ENCODE measurements at regions not wholly inside any gene's neighbourhood (a gene's known extent, or its start where the extent isn't known, plus 50 kb on each side); places are given as distances from the start of the nearest gene placed in this dataset.

GRCh38 chr22:49571326-49571725, 256.3 kb downstream of the BRD1 start:
- no peak overlapping the region for H3K27ac ChIP-seq
- no peak for TF ChIP-seq CTCF (IDR thresholded peaks at IDR 0.05)
- TF ChIP-seq ZFX (IDR thresholded peaks at IDR 0.05; ENCODE audit: borderline replicate concordance) = no peak

DNA sequence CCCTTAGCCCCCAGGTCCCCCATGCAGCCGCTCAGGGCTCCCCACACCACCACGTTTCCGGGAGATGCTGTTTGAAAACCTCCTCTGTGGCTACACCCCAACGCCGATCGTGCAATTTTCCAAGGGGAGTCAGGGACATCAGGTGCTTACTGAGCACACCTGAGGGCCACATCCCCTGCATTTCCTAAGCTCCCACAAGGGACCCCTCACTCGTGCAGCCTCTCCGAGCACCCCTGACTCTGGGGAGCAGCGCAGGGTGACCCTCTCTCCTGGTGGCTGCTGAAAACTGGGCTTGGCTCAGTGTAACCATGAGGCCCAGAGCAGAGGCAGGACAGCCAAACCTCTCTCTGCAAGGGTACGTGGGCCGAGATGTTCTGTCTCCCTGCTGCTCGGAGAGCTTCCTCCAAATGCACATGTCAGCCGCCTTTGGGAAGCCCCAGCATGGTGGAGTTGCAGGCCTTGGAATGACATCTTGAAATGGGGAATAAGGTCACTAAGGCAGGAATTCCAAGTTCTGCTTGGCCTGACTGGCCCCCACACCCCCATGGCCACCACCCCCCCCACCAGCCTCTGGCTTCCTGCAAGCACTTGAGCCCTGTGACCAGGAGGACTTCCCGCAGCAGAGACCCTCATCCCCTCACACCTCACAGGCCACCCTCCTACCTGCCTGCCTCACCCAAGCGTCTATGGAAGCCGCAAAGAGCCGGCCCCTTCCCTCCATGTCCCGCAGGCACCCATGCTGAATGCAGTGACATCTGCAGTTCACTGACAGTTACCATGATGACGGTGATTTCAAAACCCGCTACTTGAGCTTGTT, 257.4 kb downstream of the BRD1 start:
- no peak overlapping the region for H3K27ac ChIP-seq
- TF ChIP-seq ZFX (IDR thresholded peaks at IDR 0.05; ENCODE audit: borderline replicate concordance) (no peak), CTCF (IDR thresholded peaks at IDR 0.05) (no peak)

- TF ChIP-seq ZFX (IDR thresholded peaks at IDR 0.05; ENCODE audit: borderline replicate concordance) = no peak
- no peak for TF ChIP-seq CTCF (IDR thresholded peaks at IDR 0.05)
- no peak overlapping the region for H3K27ac ChIP-seq
Measured at GRCh38 chr22:49569286-49570031, 258.2 kb downstream of the BRD1 start.

GRCh38 chr22:49568751-49569285, 258.9 kb downstream of the BRD1 start:
- TF ChIP-seq CTCF (IDR thresholded peaks at IDR 0.05) (no peak), ZFX (IDR thresholded peaks at IDR 0.05; ENCODE audit: borderline replicate concordance) (no peak)
- H3K27ac ChIP-seq = no peak overlapping the region

- no peak overlapping the region for H3K27ac ChIP-seq
- TF ChIP-seq ZFX (IDR thresholded peaks at IDR 0.05; ENCODE audit: borderline replicate concordance) (no peak), CTCF (IDR thresholded peaks at IDR 0.05) (no peak)
Measured at GRCh38 chr22:49567899-49568750, 259.5 kb downstream of the BRD1 start.

- no peak overlapping the region for H3K27ac ChIP-seq
- no peak for TF ChIP-seq CTCF (IDR thresholded peaks at IDR 0.05)
- no peak for TF ChIP-seq ZFX (IDR thresholded peaks at IDR 0.05; ENCODE audit: borderline replicate concordance)
Measured at GRCh38 chr22:49566693-49567092, 261.0 kb downstream of the BRD1 start.
